Mucosa of rectum (tissue), 2 donors: ENCODE measurements at regions not wholly inside any gene's neighbourhood (a gene's known extent, or its start where the extent isn't known, plus 50 kb on each side); places are given as distances from the start of the nearest gene placed in this dataset.

ENCODE experiments used
- H3K27ac ChIP-seq, 2 donors: one replicate each; pipeline ENCODE4 v1.7.0; 2013; ENCODE audit warnings: inconsistent platforms in 2 of 2, low read depth in 2 of 2, low read length in 2 of 2
- H3K27me3 ChIP-seq, 2 donors: one replicate each; pipeline ENCODE4 v1.7.0; 2013; ENCODE audit warnings: low read length in 2 of 2; ENCODE audit not compliant: control insufficient read depth in 2 of 2, insufficient read depth in 2 of 2
- H3K36me3 ChIP-seq, 2 donors: one replicate each; pipeline ENCODE4 v1.7.0; 2013; ENCODE audit warnings: low read length in 2 of 2; ENCODE audit not compliant: control insufficient read depth in 2 of 2, insufficient read depth in 2 of 2
- H3K4me1 ChIP-seq, 2 donors: one replicate each; pipeline ENCODE4 v1.7.0; 2013; ENCODE audit warnings: low read length in 2 of 2, mild to moderate bottlenecking in 1 of 2; ENCODE audit not compliant: control insufficient read depth in 2 of 2, insufficient read depth in 2 of 2
- H3K4me3 ChIP-seq, 2 donors: one replicate each; pipeline ENCODE4 v1.7.0; 2013; ENCODE audit warnings: low read length in 2 of 2
- H3K9ac ChIP-seq, 2 donors: one replicate each; pipeline ENCODE4 v1.7.0; 2013; ENCODE audit warnings: low read length in 2 of 2, low read depth in 1 of 2, mild to moderate bottlenecking in 1 of 2
- H3K9me3 ChIP-seq, 2 donors: one replicate each; pipeline ENCODE4 v1.7.0; 2013; ENCODE audit warnings: low read length in 2 of 2; ENCODE audit not compliant: control insufficient read depth in 2 of 2
- donor health status: healthy.
- donor health status: Normal muscosa, but diverticular disease.

DNA sequence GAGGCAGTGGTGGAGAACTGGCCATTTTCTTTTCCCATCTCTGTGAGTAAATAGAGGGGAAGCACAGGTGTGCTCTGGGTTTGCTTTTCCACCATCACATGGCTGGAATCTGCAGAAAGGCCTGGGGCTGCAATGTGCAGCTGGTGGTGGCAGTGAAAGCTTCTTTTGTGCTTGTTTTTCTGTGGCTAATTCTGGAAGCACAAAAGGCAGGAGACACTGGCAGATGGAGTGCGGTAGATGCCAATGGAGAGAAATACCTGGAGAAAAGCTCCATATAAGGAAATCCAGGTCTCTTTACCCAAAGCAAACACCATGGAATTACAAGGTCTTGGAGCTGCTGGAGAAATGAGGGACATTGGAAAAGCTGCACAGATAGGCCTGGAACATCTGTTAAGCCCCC lies 146.9 kb downstream of the HAPSTR1 start:
- Histone ChIP-seq H3K36me3 (no peaks in the 10 kb centered on the region), H3K4me1 (no peaks in the 10 kb centered on the region), H3K4me3 (no peak overlapping the region), H3K27me3 (no peaks in the 10 kb centered on the region), H3K9ac (no peak overlapping the region), H3K27ac (no peak overlapping the region), H3K9me3 (no peaks in the 10 kb centered on the region)

DNA sequence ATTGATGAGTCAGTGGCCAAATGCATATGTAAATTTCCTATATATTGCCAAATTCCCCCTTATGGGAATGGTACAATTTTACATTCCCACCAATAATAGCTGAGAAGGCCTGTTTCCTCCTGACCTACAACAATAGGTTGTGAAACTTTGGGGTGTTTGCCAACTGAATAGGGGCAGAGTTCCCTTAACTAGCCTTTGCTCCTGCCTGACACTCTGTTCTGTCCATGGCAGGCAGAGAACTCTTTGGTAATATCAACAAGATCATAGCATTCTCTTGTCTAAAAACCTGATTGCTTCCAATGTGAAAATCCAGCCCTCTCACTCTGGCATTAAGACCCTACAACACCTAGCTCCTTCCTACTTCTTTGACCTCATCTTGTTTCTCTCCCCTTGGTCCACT lies 149.7 kb downstream of the HAPSTR1 start:
- Histone ChIP-seq H3K4me1 (no peaks in the 10 kb centered on the region), H3K27ac (no peak overlapping the region), H3K4me3 (no peak overlapping the region), H3K9me3 (no peaks in the 10 kb centered on the region), H3K27me3 (no peaks in the 10 kb centered on the region), H3K36me3 (no peaks in the 10 kb centered on the region), H3K9ac (no peak overlapping the region)

DNA sequence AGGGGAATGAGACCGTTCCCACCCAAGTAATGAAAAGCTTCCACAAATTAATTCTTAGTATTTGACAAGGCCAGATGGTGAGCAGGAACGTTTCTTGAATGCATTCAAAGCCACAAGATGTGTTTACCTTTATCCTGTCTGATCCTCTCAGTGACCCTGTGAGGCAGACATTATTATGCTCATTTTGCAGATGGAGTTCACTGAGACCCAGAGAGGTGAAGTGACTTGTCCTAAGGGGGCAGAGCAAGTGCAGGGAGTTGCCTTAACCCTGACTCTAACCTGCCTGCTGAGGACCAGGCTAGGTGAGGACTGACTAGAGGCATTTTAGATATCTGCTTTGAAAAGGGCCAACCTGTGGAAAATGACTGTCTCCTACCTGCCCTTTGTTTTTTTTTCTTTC lies 156.7 kb downstream of the HAPSTR1 start:
- Histone ChIP-seq H3K27ac (no peak overlapping the region), H3K9me3 (no peaks in the 10 kb centered on the region), H3K27me3 (no peaks in the 10 kb centered on the region), H3K9ac (no peak overlapping the region), H3K4me1 (no peaks in the 10 kb centered on the region), H3K4me3 (no peak overlapping the region), H3K36me3 (no peaks in the 10 kb centered on the region)

DNA sequence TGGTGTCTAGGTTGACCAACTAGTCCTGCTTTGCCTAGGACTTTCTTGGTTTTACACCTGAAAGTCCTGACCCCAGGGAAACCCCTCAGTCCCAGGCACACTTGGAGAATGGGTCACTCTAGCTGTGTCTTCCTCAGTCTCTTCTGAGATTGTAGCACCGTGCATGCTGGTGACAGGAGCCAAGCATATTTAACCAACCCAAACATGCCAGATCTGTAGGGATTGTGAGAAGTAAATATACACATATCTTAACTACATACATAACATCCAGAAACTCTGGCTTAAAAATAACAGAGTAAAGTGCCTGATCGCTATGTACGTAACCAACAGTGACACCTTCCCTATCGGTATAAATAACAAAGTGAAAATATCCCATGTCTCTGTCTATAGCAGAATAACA lies 158.1 kb downstream of the HAPSTR1 start:
- no peak overlapping the region for H3K9ac ChIP-seq
- no peaks in the 10 kb centered on the region for H3K9me3 ChIP-seq
- H3K36me3 ChIP-seq, result no peaks in the 10 kb centered on the region
- H3K27ac ChIP-seq, result no peak overlapping the region
- no peaks in the 10 kb centered on the region for H3K4me1 ChIP-seq
- H3K4me3 ChIP-seq, result no peak overlapping the region
- no peaks in the 10 kb centered on the region for H3K27me3 ChIP-seq

DNA sequence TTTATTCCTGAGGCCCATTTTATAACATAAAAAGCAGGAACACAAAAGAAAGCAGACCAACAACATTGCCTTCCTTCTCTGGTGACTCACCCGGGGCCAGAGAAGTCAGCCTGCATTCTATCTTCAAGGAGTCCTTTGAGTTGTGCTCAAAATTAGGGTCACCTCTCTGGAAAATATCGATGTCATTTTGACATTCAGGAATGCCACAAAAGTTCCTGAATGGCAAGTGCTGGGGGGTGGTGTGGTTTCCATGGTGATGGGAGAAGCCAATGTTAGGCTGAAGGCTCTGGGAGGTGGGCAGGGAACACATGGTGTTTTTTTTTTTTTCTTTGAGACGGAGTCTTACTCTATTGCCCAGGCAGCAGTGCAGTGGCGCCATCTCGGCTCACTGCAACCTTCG lies 159.6 kb downstream of the HAPSTR1 start:
- Histone ChIP-seq H3K4me1 (no peaks in the 10 kb centered on the region), H3K27me3 (no peaks in the 10 kb centered on the region), H3K4me3 (no peak overlapping the region), H3K9ac (no peak overlapping the region), H3K27ac (no peak overlapping the region), H3K36me3 (no peaks in the 10 kb centered on the region), H3K9me3 (no peaks in the 10 kb centered on the region)

DNA sequence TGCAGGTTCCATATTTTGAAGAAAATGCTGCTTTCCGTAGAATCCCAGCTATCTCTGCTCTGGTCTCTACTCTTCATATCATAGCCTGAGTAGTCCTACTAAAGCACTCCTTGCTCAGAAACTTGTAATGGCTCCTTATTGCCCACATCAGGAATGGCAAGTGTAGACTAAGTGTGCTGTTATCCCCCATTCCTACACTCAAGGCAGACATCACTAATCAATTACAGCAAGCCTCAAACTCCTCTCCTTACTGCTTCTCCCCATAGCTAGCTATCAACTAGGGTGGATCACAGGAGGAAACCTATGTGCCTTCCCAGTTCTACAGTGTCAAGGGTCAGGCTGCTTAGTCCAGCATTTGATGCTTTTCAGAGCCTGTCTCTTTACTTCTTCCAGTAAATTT lies 163.4 kb downstream of the HAPSTR1 start:
- no peak overlapping the region for H3K27ac ChIP-seq
- H3K9ac ChIP-seq, result no peak overlapping the region
- H3K9me3 ChIP-seq, result no peaks in the 10 kb centered on the region
- peaks cover 0 to 4% of the 10 kb centered on the region in 2 donors for H3K27me3 ChIP-seq
- H3K4me1 ChIP-seq, result no peaks in the 10 kb centered on the region
- no peaks in the 10 kb centered on the region for H3K36me3 ChIP-seq
- H3K4me3 ChIP-seq, result no peak overlapping the region

DNA sequence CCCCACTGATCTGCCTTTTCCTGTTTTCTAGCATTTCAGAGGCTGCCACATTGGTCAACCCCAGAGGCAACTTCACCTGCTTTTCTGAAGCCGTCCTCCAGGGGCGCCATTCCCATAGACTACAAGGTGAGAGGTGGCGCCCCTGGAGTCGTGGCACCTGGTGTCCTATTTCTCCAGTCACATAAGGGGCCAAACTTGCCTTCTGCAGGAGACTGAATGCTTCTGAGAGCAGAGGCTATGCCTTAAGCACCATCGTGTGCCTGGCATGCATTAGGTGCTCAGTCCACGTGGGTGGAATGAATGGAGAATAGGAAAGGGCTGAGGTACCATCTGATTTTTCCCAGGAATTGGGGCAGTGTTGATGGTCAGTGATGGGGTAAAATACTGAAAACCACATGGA lies 164.8 kb downstream of the HAPSTR1 start:
- H3K9ac ChIP-seq, result no peak overlapping the region
- H3K4me1 ChIP-seq, result no peaks in the 10 kb centered on the region
- H3K4me3 ChIP-seq, result no peak overlapping the region
- H3K9me3 ChIP-seq, result no peaks in the 10 kb centered on the region
- no peak overlapping the region for H3K27ac ChIP-seq
- H3K36me3 ChIP-seq, result no peaks in the 10 kb centered on the region
- H3K27me3 ChIP-seq, result peaks cover 0 to 4% of the 10 kb centered on the region in 2 donors

DNA sequence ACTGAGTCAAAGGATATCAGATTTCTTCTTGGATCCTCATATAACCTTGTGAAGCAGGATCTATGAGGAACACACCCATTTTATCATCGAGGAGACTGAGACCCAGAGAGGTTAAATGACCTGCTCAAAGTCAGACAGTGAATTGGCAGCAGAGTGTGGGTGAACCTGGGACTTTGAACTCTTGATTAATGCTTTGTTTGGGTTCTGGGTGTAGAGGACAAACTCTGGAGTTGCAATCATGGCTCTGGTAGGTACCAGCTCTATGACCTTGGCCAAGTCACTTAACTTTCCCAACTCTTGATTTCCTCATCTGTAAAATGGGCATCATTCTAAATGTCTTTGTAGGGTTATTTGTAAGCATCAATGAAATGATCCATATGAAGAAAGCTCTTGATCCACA lies 166.4 kb downstream of the HAPSTR1 start:
- no peaks in the 10 kb centered on the region for H3K9me3 ChIP-seq
- peaks cover 0 to 4% of the 10 kb centered on the region in 2 donors for H3K27me3 ChIP-seq
- H3K27ac ChIP-seq, result no peak overlapping the region
- H3K9ac ChIP-seq, result no peak overlapping the region
- no peak overlapping the region for H3K4me3 ChIP-seq
- no peaks in the 10 kb centered on the region for H3K36me3 ChIP-seq
- no peaks in the 10 kb centered on the region for H3K4me1 ChIP-seq

DNA sequence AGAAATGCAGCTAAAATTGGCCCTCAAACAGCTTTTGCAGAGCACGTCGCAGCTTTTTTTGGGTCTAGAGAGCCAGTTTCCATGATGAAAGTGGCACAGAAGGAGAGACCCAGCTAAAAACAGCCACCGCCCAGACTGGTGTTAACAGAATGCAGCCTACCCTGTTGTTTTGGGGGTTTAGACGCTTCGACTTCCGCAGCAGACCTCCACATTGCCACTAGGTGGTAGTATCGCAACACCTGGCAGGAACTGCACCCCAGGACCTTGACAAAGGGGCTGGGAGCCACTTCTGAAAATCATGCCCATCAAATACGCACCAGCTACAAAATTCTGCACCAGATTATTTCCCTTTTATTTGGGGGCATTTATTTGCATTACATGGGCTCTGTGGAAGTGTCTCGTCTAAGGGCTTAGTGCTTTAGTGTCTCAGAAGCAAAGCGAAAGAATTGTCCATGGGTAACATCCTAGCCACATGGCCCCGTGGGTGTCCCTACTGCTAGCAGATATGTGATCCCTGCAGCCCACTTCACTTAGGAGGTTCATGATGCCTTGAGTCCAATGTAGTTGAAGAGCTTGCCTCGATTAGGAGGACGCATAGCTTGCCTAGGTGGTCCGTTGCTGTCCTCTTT lies 167.1 kb downstream of the HAPSTR1 start:
- H3K4me3 ChIP-seq, result no peak overlapping the region
- no peaks in the 10 kb centered on the region for H3K9me3 ChIP-seq
- no peaks in the 10 kb centered on the region for H3K4me1 ChIP-seq
- no peaks in the 10 kb centered on the region for H3K36me3 ChIP-seq
- no peak overlapping the region for H3K9ac ChIP-seq
- no peak overlapping the region for H3K27ac ChIP-seq
- peaks cover 0 to 4% of the 10 kb centered on the region in 2 donors for H3K27me3 ChIP-seq

DNA sequence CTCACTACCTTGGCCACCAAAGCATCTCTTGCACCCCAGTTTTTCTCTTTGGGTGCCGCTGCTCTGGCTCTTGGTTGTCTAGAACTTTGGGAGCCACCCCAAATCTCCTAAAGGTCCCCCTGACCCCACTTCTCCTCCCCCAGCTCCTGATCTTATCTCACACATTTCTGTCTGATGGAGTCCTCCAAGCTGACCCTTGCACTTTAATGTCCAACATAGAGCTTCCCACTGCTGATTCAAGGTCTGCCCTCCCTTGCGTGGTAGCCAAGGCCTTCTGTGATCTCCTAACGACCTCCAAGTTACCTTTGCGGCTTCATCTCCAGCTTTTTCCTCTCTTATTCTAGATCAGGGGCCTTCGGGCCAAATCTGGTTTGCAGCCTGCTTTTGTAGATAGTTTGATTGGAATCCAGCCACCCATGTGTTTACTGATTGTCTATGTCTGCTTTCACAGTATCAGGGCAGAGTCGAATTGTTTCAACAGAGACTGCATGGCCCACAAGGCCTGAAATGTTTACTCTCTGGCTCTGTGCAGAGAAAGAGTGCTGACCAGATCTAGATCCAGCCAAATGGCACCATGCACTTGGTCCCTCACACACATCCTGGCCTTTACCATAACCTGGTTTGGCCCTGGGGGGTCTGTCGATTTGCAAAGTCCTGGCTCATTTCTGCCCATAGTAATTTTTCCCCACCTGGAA lies 168.6 kb downstream of the HAPSTR1 start:
- no peak overlapping the region for H3K9ac ChIP-seq
- no peak overlapping the region for H3K27ac ChIP-seq
- no peaks in the 10 kb centered on the region for H3K9me3 ChIP-seq
- peaks cover 0 to 4% of the 10 kb centered on the region in 2 donors for H3K27me3 ChIP-seq
- no peak overlapping the region for H3K4me3 ChIP-seq
- H3K36me3 ChIP-seq, result no peaks in the 10 kb centered on the region
- no peaks in the 10 kb centered on the region for H3K4me1 ChIP-seq
